HG03103 (cell line): ENCODE measurements at regions not wholly inside any gene's neighbourhood (a gene's known extent, or its start where the extent isn't known, plus 50 kb on each side); places are given as distances from the start of the nearest gene placed in this dataset.
A peak's percentile ranks its signal among the peaks of the same experiment; 100 is the strongest.
"Not testable (repeated sequence)": the region's sequence is repeated elsewhere in the genome, so short reads cannot be mapped to it uniquely, and the experiment has no call there.

ENCODE experiments used
- ATAC-seq: cut with Tn5 transposase; IDR thresholded peaks from one replicate; pipeline ENCODE4 v1.9.1; 2021; ENCODE audit warnings: low read depth; ENCODE audit not compliant: unreplicated experiment

DNA sequence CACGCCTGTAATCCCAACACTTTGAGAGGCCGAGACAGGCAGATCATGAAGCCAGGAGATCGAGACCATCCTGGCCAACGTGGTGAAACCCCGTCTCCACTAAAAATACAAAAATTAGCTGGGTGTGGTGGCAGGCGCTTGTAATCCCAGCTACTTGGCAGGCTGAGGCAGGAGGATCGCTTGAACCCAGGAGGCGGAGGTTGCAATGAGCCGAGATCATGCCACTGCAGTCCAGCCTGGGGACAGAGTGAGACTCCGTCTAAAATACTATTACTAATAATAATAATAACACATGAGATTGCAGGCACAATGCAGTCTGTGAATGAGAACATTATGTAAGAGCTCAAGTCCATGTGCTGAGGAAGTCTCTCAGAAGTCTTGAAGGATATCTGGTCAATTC, 1684.4 kb downstream of the SPATA31A7 start:
- ATAC-seq, result not testable (repeated sequence)

DNA sequence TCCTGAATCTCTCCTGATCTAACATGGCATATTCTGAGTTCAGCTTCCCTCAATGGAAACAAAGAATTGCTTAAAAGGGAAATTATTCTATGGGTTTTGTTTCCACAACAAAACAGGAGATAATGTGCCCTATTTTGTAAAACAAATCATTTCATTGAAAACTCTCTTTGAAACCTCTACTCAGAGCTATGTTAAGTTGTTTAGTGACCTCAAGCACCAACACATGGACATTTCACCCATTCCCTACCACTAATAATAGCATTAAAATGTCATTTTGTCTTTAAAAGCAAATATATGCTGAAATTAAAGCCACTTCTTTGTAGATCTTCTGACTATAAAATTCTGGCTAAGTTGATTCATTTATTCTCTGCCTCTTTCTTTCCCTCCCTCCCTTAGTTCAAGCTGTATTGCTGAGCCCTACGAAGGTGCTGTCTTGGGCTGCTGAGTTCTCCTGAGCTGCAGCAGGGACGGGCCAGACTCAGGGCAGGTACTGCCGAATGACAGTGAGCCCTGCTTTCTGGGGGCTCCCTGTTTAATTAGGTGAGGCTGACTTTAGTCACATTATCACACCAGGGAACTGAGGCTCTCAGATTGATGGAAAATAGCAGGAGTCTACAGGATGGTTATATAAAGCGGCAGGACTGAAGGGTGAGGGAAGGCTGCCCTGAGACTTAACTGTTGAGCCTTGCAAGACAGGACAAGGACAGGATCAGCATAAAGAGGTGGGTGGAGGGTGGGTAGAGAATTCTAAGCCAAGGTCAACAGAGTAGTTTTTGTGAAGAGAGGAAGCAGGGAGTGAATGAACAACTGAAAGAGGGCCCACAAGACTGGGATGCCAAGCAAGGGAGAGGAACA, 1685.1 kb downstream of the SPATA31A7 start:
- not testable (repeated sequence) for ATAC-seq

DNA sequence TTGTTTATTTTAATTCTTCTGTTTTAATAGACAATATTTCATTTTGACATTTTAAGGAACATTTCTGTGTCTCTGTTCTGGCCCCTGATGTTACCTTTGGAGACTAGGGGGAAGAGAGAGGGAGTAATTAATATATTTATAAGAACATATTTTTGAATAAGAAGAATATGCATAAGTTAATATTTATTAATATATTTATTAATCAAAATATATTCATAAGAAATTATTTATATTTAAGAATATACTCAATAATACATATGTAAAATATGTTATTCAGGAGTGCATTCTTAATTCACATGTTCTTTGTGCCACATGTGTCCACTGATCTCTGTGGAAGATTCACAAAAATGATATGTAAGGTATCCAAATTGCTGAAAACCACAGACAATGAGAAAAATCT, 1687.7 kb downstream of the SPATA31A7 start:
- ATAC-seq, result not testable (repeated sequence)

DNA sequence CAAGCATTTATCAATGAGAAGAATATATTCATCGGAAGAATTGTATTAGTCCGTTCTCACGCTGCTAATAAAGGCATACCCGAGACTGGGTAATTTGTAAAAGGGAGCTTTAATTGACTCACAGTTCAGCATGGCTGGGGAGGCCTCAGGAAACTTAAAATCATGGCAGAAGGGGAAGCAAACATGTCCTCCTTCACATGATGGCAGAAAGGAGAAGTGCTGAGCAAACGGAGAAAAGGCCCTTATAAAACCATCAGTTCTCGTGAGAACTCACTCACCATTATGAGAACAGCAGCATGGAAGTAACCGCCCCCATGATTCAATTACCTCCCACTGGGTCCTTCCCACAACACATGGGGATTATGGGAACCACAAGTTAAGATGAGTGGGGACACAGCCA, 1688.2 kb downstream of the SPATA31A7 start:
- not testable (repeated sequence) for ATAC-seq

DNA sequence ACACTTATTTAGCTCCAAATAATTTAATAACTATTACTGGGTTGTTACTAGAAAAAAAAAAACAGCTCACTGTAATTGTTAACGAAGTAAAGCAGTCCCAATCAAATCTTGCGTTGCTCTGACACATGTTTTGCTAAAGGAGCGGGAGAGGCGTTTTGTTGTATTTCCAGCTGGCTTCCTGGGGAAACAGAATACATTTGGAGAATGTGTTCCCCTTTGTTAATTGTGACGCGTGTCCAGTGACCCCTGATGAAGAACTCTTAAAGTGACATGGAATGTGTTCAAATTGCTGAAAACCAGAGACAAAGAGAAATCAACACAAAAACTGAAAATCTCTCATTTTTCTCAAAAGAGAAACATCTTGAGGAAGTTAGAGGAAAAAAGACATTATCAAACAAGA, 1690.6 kb downstream of the SPATA31A7 start:
- not testable (repeated sequence) for ATAC-seq

DNA sequence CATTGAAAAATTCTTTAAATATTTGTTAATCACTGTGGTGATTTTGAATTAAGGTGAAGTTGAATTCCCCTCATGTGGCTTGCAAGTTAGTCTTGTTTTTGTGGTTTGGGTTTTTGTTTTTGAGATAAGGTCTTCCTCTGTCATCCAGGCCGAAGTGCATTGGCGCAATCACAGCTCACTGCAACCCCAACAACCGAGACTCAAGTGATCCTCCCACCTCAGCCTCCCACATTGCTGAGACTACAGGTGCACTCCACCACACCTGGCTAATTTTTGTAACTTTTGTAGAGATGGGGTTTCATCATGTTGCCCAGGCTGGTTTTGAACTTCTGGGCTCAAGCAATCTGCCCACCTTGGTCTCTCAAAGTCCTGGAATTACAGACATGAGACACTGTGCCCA, 1691.1 kb downstream of the SPATA31A7 start:
- ATAC-seq, result not testable (repeated sequence)

DNA sequence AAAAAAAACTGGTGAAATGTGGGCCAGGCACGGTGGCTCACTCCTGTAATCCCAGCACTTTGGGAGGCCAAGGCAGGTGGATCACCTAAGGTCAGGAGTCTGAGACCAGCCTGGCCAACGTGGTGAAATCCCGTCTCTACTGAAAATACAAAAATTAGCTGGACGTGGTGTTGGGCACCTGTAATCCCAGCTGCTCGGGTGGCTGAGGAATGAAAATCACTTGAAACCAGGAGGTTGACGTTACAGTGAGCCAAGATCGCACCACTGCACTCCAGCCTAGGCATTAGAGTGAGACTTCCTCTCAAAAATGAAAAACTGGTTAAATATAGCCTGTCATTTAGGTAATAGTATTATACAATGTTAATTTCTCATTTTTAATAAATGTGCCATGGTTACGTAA, 1692.0 kb downstream of the SPATA31A7 start:
- ATAC-seq, result not testable (repeated sequence)

DNA sequence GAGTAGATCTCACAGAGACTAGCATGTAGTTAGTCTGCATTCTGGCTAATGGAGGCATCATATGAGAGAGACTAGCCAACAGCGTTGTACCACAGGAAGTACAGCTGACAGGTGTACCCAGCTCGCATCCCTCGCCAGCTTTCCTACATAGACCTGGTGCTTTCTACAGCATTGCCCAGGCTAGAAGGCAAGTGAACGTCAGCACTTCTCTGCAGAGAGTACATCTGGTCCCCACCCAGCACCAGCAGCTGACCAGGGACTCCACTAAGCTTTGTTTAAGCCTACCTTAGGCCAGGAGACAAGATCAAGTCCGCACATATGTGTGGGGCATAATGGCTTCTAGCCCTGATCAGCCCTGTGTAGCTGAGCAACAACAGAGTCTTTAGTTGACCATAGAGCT, 1692.9 kb downstream of the SPATA31A7 start:
- not testable (repeated sequence) for ATAC-seq

DNA sequence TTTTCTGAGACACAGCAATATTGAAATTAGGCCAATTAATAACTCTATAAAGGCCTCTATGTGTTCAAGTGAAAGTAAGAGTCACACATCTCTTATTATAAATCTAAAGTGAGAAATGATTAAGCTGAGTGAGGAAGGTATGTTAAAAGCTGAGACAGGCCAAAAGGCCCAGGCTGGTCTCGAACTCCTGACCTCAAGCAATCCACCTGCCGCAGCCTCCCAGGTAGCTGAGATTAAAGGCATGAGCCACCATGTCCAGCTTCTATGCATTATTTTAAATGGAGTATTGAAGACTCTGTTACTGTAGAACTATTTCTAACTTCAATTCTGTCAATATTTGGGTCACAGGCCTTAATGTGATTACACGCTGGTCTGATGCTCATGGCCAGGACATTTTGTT, 1706.9 kb downstream of the SPATA31A7 start:
- not testable (repeated sequence) for ATAC-seq

DNA sequence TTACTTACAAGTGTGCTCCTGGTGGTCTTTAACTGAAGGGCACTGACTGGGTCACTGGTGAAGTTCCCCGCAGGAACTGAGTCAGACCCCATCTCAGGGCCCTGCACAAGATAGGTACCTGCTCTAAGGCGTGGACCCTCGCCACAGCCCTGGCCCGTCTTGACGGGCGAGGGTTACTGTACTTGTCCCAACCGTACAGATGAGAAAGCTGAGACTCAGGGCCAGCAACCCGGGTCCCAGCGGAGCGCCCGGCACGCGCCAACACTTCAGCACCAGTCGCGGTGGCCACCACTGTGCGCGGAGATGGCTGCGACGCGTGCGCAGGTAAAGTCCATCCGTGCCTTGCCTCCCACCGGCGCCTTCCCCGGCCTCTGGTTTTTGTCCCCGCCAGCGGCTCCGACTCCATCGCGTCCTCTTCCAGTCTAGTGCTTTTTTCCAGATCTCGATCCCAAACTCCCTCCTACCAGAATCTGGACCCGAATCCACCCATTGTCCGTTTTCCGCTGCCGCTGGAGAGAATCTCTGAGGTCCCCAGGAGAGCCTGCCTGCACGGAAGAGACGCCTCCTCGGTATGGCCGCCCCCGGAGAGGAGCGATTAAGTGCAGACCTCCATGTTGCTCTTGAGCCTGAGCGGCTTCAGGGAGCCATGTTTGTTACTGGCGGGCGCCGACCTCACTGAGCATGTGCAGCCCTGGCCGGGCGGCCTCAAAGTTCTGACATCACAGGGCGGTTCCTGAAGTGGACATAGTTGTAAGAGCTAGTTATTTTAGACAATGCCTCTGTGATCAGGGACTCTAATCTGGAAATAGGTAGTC, 1707.8 kb downstream of the SPATA31A7 start:
- not testable (repeated sequence) for ATAC-seq

DNA sequence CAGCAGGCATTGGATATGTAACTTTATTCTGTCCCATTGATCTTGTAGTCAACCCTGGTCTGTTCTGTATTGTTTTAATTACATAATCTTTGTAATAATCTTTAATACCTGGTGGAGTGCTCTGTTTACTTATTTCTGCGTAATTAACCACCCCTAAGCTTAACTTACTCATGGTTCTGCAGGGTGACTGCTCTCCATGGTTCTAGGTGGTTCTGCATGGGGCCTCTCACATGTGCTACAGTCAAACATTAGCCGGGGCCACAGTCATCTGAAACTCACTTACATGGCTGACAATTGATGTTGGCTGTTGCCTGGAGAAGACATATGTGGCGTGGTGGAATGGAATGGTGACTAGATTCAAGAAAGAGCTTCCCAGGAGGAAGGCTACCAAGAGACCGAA, 1709.8 kb downstream of the SPATA31A7 start:
- not testable (repeated sequence) for ATAC-seq

DNA sequence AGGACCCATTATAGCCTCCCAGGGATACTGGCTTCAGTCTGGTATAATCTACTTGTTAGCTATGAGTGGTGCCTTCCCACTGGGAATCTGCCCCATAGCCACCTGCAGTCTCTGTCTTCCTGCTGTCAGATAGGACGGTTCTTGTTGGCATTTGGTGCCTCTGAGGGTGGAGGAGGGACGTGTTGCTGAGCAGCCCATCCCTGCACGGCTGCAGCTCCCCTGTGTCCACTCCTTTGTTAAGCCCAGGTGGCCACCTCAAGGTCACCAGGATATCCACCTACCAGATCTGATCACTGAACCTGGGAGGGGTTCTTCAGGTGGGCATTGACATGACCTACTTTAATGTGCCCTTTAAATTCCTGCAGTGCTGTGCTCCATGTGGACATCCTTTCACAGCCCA, 1714.2 kb downstream of the SPATA31A7 start:
- ATAC-seq, result not testable (repeated sequence)

DNA sequence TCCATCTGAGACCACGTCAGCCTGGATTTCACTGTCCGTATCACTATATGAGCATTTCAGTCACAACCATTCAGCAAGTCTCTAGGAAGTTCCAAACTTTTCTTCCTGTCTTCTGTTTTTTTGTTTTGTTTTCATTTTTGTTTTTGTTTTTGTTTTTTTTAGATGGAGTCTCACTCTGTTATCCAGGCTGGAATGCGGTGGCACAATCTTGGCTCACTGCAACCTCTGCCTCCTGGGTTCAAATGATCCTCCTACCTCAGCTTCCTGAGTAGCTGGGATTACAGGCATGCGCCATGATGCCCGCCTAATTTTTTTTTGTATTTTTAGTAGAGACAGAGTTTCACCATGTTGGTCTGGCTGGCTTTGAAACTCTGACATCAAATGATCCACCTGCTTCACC, 1715.9 kb downstream of the SPATA31A7 start:
- ATAC-seq, result not testable (repeated sequence)

DNA sequence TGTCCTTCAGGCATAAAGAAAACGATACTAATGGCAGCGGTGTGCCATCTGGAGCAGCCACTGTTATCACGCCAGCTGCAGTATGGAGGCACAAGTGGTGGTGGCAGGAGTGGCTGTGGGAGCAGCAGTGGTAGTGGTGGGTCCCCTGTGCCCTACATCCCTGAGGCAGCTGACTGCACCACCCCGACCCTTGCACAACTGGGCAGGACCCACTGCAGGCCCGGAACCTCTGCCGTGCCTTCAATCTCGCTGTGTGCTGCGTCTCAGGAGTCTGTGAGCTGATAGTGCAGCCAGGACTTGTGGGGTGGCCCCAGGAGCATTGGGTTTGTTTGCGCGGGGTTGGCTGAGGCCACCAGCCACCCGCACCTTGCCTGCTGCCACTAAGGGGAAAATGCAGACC, 1718.0 kb downstream of the SPATA31A7 start:
- not testable (repeated sequence) for ATAC-seq

DNA sequence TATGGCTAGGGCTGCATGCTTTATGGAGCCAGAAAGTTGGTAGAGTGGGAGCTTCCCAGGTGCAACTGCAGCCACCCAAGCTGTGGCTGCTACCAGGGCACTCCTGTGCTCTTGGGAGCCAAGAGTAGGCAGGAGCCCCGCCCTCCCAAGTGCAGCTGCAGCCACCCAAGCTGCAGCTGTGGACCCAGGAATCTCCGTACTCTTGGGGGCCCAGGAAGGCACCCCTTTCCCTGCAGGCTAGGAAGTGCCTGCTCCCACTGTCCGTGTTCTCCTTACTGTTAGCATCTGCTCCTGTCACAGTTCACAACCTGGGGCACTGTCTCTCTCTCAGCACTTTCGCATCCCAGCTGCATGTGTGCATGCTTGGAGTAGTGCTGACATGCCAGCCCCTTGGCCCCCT, 1718.4 kb downstream of the SPATA31A7 start:
- not testable (repeated sequence) for ATAC-seq

DNA sequence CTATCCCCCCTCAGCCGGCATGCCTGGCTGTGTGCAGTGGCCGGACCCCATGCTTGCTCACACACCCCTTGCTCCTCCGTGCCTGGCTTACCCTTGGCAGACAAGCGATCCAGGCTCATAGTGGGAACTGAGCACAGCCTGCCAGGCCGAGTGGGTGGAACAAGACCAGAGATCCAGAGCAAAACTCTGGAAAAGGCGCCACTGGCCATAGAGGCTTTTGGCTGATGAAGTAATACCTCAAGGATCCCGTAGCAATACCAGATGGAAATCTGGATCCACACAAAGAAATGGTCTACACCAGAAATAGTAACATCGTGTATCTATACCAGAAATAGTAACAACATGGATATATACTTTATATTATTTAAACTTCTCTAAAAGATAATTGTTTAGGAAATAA, 1719.6 kb downstream of the SPATA31A7 start:
- ATAC-seq, result not testable (repeated sequence)

DNA sequence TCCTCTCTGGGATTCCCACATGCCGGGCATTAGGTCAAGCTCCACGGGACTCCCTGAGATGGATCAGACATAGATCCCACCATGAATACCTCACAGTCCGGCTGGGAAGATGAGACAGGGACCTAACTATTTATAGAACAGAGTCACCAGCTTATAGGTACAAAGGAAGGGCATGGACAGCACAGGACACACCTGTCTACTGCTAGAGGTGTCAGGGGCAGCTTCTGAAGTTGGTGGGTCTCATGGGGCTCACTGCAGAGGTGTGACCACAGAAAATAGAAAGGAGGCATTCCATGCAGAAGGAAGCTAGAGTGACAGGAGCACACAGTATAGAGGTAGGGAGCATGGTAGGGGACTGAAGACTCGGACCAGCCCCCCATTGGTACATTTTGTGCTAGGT, 1722.4 kb downstream of the SPATA31A7 start:
- not testable (repeated sequence) for ATAC-seq

DNA sequence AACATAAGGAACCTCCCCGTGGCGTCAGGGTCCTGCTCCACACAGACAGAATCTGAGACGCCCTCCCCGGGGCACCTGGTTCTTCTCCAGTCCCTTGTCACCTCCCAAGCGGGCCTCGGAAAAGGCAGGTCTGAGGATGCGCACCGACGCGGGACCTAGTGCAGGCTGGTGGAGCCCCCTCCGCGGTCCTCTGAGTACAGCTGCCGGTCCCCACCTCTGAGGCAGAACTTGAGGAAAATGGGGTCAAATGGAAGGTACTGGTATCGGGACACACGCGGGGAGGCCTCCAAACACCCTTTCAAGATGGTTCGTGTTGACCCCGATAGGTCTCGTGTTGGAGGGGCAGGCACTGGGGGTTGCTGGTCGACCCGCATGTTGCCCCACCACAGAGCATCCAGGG, 1725.3 kb downstream of the SPATA31A7 start:
- ATAC-seq, result not testable (repeated sequence)

DNA sequence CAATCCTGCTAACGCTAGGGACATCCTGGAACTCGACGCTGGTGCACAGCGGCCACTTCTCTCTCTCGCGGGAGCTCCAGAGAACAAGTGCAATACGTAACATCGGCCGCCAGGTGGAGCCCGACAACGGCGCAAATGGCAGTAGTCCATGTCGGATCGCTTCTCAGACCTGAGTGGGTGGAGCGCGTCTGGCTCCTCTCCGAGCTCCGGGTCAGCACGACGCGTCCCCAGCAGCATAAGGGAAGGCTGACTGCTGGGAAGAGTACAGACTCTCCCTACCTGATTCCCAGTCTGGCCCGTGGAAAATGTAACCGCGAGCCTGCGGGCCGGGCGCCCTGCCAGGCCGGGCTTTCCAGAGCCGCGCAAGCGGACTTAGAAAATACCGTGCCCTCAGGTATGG, 1725.8 kb downstream of the SPATA31A7 start:
- ATAC-seq, result peak; percentile 100

DNA sequence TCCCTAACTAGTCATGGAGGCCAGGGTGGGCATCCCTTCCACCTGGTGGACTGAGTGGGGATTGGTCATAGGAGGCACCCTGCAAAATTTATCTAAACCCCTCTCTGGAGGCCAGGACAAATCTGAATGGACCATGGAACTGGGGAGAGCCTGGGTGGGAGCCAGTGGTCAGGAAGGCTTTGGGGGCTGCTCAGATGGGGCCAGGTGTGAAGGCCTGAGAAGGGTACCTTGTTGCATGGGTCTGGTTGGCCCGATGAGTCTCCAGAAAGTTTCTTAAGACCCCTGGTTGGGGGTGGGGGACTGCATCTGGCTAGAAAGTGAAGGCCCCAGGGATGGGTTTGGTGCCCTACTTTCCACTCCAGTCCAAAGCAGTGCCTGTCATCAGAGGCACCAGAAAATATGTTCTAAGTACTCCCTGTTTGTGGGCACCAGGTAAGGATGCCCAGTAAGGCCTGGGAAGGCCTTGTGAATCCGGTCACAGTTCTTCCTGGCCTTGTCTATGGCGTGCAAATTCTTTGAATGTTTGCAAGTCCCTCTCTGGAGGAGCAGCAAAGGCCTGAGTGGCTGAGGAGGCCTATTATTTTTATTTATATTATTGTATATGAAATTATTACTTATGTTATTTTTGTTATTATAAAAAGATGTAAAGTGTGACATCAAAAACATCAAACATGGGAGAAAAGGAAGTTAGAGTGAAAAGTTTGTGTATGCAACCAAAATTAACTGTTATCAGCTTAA, 1729.0 kb downstream of the SPATA31A7 start:
- ATAC-seq, result not testable (repeated sequence)

DNA sequence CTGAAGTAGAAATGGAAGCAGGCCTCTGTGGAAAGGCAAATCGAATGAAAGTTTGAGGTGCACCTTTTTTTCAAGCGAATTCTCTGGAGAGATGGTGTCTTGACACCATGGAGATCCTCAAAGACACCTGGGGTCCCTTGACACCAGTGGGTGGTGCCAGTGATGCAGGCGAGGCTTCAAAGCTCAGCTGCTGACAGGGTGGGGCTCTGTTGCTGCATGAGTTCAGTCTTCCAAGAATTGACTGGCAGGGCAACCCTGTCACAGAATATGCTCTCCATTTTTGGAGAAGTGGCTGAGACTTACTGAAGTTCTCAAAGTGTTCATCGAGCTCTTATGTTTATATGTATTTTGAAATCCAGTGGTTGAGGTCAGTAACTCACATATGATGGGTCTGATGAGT, 1741.6 kb downstream of the SPATA31A7 start:
- ATAC-seq, result not testable (repeated sequence)
